ENCODE measurements at regions not wholly inside any gene's neighbourhood (a gene's known extent, or its start where the extent isn't known, plus 50 kb on each side); places are given as distances from the start of the nearest gene placed in this dataset.

- no peaks in the 10 kb centered on the region for H3K9me3 ChIP-seq
- no peak for TF ChIP-seq POLR2A (IDR thresholded peaks at IDR 0.05)
- no peak for TF ChIP-seq CTCF (IDR thresholded peaks at IDR 0.05 in 4 of 5, conservative IDR thresholded peaks at IDR 0.05 in 1 of 5)
- H3K36me3 ChIP-seq = no peaks in the 10 kb centered on the region
- ATAC-seq (no peak), DNase-seq (no peak)
- H3K27ac ChIP-seq = no peak overlapping the region
- no peaks in the 10 kb centered on the region for H3K27me3 ChIP-seq
- intact Hi-C loops (cut with DNase I; ENCODE audit: low total_unique reads) = loop anchor here (10.0 kb wide), 1 partner anchor 189 kb away; no protein-coding TSS in a partner anchor
- H3K4me1 ChIP-seq = no peaks in the 10 kb centered on the region
- in situ Hi-C loops (cut with MboI; ENCODE audit: low sequenced_read_pairs in 4 of 4) = loop anchor here in 3 of 4 donors (5.0 to 25.0 kb wide), 5 partner anchors 176 to 661 kb away; no protein-coding TSS in a partner anchor
- H3K4me3 ChIP-seq = no peak overlapping the region
Measured at GRCh38 chr13:48773531-48774275, 120.0 kb downstream of the CYSLTR2 start.

DNA sequence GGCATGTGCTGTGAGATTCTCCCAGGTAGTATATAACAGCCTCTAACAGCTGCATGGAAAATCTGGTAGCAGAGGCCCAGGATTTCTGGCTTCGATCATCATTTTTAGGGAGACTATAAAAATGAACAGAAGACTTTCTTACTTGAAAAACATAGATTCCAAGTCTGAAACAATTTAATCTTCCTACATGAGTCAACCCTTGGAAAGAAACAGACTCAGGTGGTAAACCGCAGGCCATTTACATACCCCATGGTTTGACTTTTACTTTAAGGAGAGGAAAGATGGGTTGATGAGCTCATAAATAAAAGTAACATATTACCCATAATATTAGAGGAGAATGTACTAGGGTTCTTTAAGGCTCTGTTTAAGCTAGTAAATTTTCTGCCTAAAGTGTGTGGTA, 121.6 kb downstream of the CYSLTR2 start:
- Histone ChIP-seq H3K9me3 (no peaks in the 10 kb centered on the region), H3K27ac (no peak overlapping the region), H3K27me3 (no peaks in the 10 kb centered on the region), H3K4me1 (no peaks in the 10 kb centered on the region), H3K4me3 (no peak overlapping the region), H3K36me3 (no peaks in the 10 kb centered on the region)
- in situ Hi-C loops (cut with MboI; ENCODE audit: low sequenced_read_pairs in 4 of 4) (no loop called here), intact Hi-C loops (cut with DNase I; ENCODE audit: low total_unique reads) (loop anchor here (10.0 kb wide), 1 partner anchor 190 kb away; no protein-coding TSS in a partner anchor)
- DNase-seq = no peak
- no peak for ATAC-seq
- TF ChIP-seq CTCF (IDR thresholded peaks at IDR 0.05 in 4 of 5, conservative IDR thresholded peaks at IDR 0.05 in 1 of 5) (no peak), POLR2A (IDR thresholded peaks at IDR 0.05) (no peak)

DNA sequence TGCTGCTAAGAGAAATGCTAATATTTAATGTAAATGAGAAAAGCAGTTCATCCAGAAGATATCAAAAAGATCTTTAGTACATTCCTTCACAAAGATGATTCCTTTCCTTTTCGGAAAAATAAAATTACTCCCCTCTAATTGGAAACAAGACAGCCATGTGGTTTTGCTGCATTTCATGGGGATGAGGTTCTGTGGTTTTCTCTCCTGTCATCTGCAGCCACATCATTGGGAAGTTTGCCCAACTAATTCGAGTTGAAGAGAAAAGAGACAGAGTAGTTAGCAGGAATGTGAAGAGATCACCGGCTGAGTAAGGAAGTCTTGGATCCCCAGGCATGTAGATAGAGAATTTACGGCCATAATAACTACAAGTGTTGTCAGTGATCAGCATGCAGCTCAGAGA, 122.1 kb downstream of the CYSLTR2 start:
- Histone ChIP-seq H3K4me3 (no peak overlapping the region), H3K27ac (no peak overlapping the region), H3K9me3 (peaks cover 0 to 1% (median 0%) of the 10 kb centered on the region in 3 donors), H3K4me1 (no peaks in the 10 kb centered on the region), H3K27me3 (no peaks in the 10 kb centered on the region), H3K36me3 (no peaks in the 10 kb centered on the region)
- no peak for ATAC-seq
- no peak for DNase-seq
- in situ Hi-C loops (cut with MboI; ENCODE audit: low sequenced_read_pairs in 4 of 4) = no loop called here
- intact Hi-C loops (cut with DNase I; ENCODE audit: low total_unique reads) = loop anchor here (10.0 kb wide), 1 partner anchor 191 kb away; no protein-coding TSS in a partner anchor
- TF ChIP-seq CTCF (IDR thresholded peaks at IDR 0.05 in 4 of 5, conservative IDR thresholded peaks at IDR 0.05 in 1 of 5) = no peak
- no peak for TF ChIP-seq POLR2A (IDR thresholded peaks at IDR 0.05)

GRCh38 chr13:48776401-48776800, 122.7 kb downstream of the CYSLTR2 start:
- Histone ChIP-seq H3K27ac (no peak overlapping the region), H3K4me1 (no peaks in the 10 kb centered on the region), H3K9me3 (peaks cover 0 to 4% (median 0%) of the 10 kb centered on the region in 3 donors), H3K27me3 (no peaks in the 10 kb centered on the region), H3K36me3 (no peaks in the 10 kb centered on the region), H3K4me3 (no peak overlapping the region)
- no peak for TF ChIP-seq POLR2A (IDR thresholded peaks at IDR 0.05)
- TF ChIP-seq CTCF (IDR thresholded peaks at IDR 0.05 in 4 of 5, conservative IDR thresholded peaks at IDR 0.05 in 1 of 5) = no peak
- DNase-seq = no peak
- ATAC-seq = no peak
- in situ Hi-C loops (cut with MboI; ENCODE audit: low sequenced_read_pairs in 4 of 4) = no loop called here
- intact Hi-C loops (cut with DNase I; ENCODE audit: low total_unique reads) = loop anchor here (10.0 kb wide), 1 partner anchor 192 kb away; no protein-coding TSS in a partner anchor
